H9 (cell line): ENCODE measurements at regions not wholly inside any gene's neighbourhood (a gene's known extent, or its start where the extent isn't known, plus 50 kb on each side); places are given as distances from the start of the nearest gene placed in this dataset.

Experiments used
- DNase-seq: peaks from one replicate; pipeline ENCODE4 v3.0.0-alpha.2; 2017
- H2AFZ ChIP-seq: one replicate; pipeline ENCODE4 v1.6.1; 2013; ENCODE audit warnings: mild to moderate bottlenecking, low read length, control low read depth, moderate library complexity
- H2AK5ac ChIP-seq: 2 replicates; pipeline ENCODE4 v1.6.1; 2013; ENCODE audit warnings: low read length, control low read depth, mixed read lengths; ENCODE audit not compliant: insufficient read length
- H2BK120ac ChIP-seq: one replicate; pipeline ENCODE4 v1.6.1; 2013; ENCODE audit warnings: low read depth, mild to moderate bottlenecking, low read length, control low read depth, inconsistent platforms; ENCODE audit not compliant: poor library complexity, severe bottlenecking
- H2BK12ac ChIP-seq: 2 replicates; pipeline ENCODE4 v1.6.1; 2013; ENCODE audit warnings: low read length, control low read depth, mixed read lengths, low read depth; ENCODE audit not compliant: insufficient read length
- H2BK15ac ChIP-seq: 2 replicates; pipeline ENCODE4 v1.6.1; 2013; ENCODE audit warnings: low read depth, low read length, control low read depth
- H2BK20ac ChIP-seq: one replicate; pipeline ENCODE4 v1.6.1; 2013; ENCODE audit warnings: low read depth, mild to moderate bottlenecking, low read length, control low read depth, inconsistent platforms; ENCODE audit not compliant: poor library complexity, severe bottlenecking
- H2BK5ac ChIP-seq: 2 replicates; pipeline ENCODE4 v1.6.1; 2013; ENCODE audit warnings: low read length, control low read depth, mixed read lengths; ENCODE audit not compliant: insufficient read length
- H3K14ac ChIP-seq: 2 replicates; pipeline ENCODE4 v1.6.1; 2013; ENCODE audit warnings: low read length, control low read depth; ENCODE audit not compliant: insufficient read depth
- H3K18ac ChIP-seq: 2 replicates; pipeline ENCODE4 v1.6.1; 2013; ENCODE audit warnings: low read depth, mild to moderate bottlenecking, mixed read lengths, low read length, control low read depth; ENCODE audit not compliant: insufficient read length
- H3K23ac ChIP-seq: 2 replicates; pipeline ENCODE4 v1.6.1; 2013; ENCODE audit warnings: low read length, control low read depth, mixed read lengths, low read depth; ENCODE audit not compliant: insufficient read length
- H3K23me2 ChIP-seq: 2 replicates; pipeline ENCODE4 v1.6.1; 2013; ENCODE audit warnings: low read depth, mild to moderate bottlenecking, mixed read lengths, low read length, control low read depth; ENCODE audit not compliant: insufficient read length, poor library complexity, severe bottlenecking
- H3K27ac ChIP-seq: 2 replicates; pipeline ENCODE4 v1.5.1; 2013; ENCODE audit warnings: low read length, control low read depth, mixed read lengths, low read depth; ENCODE audit not compliant: insufficient read length
- H3K27me3 ChIP-seq: 2 replicates; pipeline ENCODE4 v1.6.1; 2013; ENCODE audit warnings: low read length, control low read depth, inconsistent platforms; ENCODE audit not compliant: insufficient read depth
- H3K4ac ChIP-seq: 2 replicates; pipeline ENCODE4 v1.6.1; 2013; ENCODE audit warnings: low read depth, mild to moderate bottlenecking, control low read depth, inconsistent platforms, low read length, moderate library complexity
- H3K4me1 ChIP-seq: 2 replicates; pipeline ENCODE4 v1.6.1; 2013; ENCODE audit warnings: low read length, control low read depth, inconsistent platforms; ENCODE audit not compliant: insufficient read depth
- H3K4me2 ChIP-seq: 2 replicates; pipeline ENCODE4 v1.6.1; 2013; ENCODE audit warnings: low read length, control low read depth, mixed read lengths; ENCODE audit not compliant: insufficient read length, insufficient read depth
- H3K56ac ChIP-seq: 2 replicates; pipeline ENCODE4 v1.6.1; 2013; ENCODE audit warnings: low read depth, mild to moderate bottlenecking, mixed read lengths, low read length, control low read depth; ENCODE audit not compliant: insufficient read length
- H3K79me1 ChIP-seq: 2 replicates; pipeline ENCODE4 v1.6.1; 2013; ENCODE audit warnings: low read depth, mild to moderate bottlenecking, moderate library complexity, low read length, control low read depth, inconsistent platforms; ENCODE audit not compliant: insufficient read depth, poor library complexity, severe bottlenecking
- H3K79me2 ChIP-seq: 2 replicates; pipeline ENCODE4 v1.6.1; 2013; ENCODE audit warnings: low read length, control low read depth, inconsistent platforms; ENCODE audit not compliant: insufficient read depth
- H3K9ac ChIP-seq: 2 replicates; pipeline ENCODE4 v1.6.1; 2013; ENCODE audit warnings: low read length, control low read depth, mixed read lengths; ENCODE audit not compliant: insufficient read length; ENCODE audit errors: extremely low read depth
- H3K9me3 ChIP-seq: one replicate; pipeline ENCODE4 v1.6.1; 2013; ENCODE audit warnings: low read depth, low read length, inconsistent platforms; ENCODE audit not compliant: control insufficient read depth
- H3T11ph ChIP-seq: one replicate; pipeline ENCODE4 v1.6.1; 2013; ENCODE audit warnings: mild to moderate bottlenecking, low read length, control low read depth, inconsistent platforms
- H4K20me1 ChIP-seq: one replicate; pipeline ENCODE4 v1.6.1; 2013; ENCODE audit not compliant: control insufficient read depth, insufficient read length, insufficient read depth
- H4K5ac ChIP-seq: 2 replicates; pipeline ENCODE4 v1.6.1; 2013; ENCODE audit warnings: low read depth, mild to moderate bottlenecking, mixed read lengths, low read length, control low read depth; ENCODE audit not compliant: insufficient read length
- H4K8ac ChIP-seq: replicated peaks from 2 replicates; pipeline ENCODE4 v1.6.1; 2013; ENCODE audit warnings: low read length, control low read depth, mixed read lengths, low read depth; ENCODE audit not compliant: insufficient read length
- H4K91ac ChIP-seq: 2 replicates; pipeline ENCODE4 v1.6.1; 2013; ENCODE audit warnings: low read depth, mild to moderate bottlenecking, moderate library complexity, mixed read lengths, low read length, control low read depth; ENCODE audit not compliant: insufficient read length
- H3K27ac Mint-ChIP-seq, 3 experiments: 2 replicates in 2 of 3; 3 replicates in 1 of 3; pipeline ENCODE4 v1.8.0; 2020 to 2021; ENCODE audit warnings: mixed read lengths in 3 of 3, mild to moderate bottlenecking in 1 of 3, moderate library complexity in 1 of 3
- H3K27me3 Mint-ChIP-seq: 2 replicates; pipeline ENCODE4 v1.8.0; 2021; ENCODE audit warnings: low read depth, mild to moderate bottlenecking, moderate library complexity, mixed read lengths
- H3K36me3 Mint-ChIP-seq, 3 experiments: 2 replicates in 2 of 3; 3 replicates in 1 of 3; pipeline ENCODE4 v1.8.0; 2020 to 2021; ENCODE audit warnings: low read depth in 3 of 3, mixed read lengths in 3 of 3; ENCODE audit not compliant: insufficient read depth in 1 of 3
- H3K4me1 Mint-ChIP-seq, 2 experiments: 2 replicates each; pipeline ENCODE4 v1.8.0; 2020; ENCODE audit warnings: mixed read lengths in 2 of 2
- H3K4me3 Mint-ChIP-seq, 2 experiments: 2 replicates in 1 of 2; 3 replicates in 1 of 2; pipeline ENCODE4 v1.8.0; 2020 to 2021; ENCODE audit warnings: mild to moderate bottlenecking in 2 of 2, mixed read lengths in 2 of 2, moderate library complexity in 1 of 2
- H3K9me3 Mint-ChIP-seq, 2 experiments: 2 replicates in 1 of 2; 3 replicates in 1 of 2; pipeline ENCODE4 v1.8.0; 2020; ENCODE audit warnings: mild to moderate bottlenecking in 2 of 2, mixed read lengths in 2 of 2, moderate library complexity in 1 of 2
- WGBS: extraction: QIAGEN DNeasy Blood & Tissue Kit; methylation state at CpG from one replicate; pipeline ENCODE4 v1.1.7; 2013; ENCODE audit warnings: missing lambda C conversion rate, low lambda C conversion rate, mixed read lengths; ENCODE audit not compliant: insufficient read length; ENCODE audit errors: extremely low coverage; 5-methylcytosine and 5-hydroxymethylcytosine counted together
- TF ChIP-seq, protein P1 (sequence below): fragments of 200-600 bp; sonication (generic); conservative IDR thresholded peaks from 3 replicates; pipeline ENCODE4 v1.8.0; 2021; ENCODE audit warnings: antibody characterized with exemption, mild to moderate bottlenecking

DNA sequence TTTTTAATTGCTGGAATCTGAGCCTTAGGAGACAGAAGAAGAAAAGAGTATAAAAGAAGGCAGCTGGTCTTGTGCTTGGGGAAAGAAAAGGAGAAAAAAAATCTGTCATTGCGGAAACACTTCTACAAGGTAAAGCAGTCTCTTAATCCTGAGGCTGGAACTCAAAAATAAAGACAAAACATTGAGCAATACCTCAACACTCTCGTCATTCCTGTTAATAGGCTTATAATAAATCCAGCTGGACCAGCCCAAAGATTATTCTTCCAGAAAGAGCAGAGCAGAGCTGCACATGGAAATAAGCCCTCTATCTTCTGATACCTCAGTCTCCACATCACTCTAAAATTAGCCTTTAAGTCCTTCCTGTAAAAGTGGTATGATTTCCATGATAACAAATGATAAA, 62.0 kb upstream of the HIVEP1 start:
- Histone ChIP-seq H3K56ac (no peak overlapping the region), H3K23ac (no peak overlapping the region), H3K79me1 (no peaks in the 10 kb centered on the region), H3T11ph (no peak overlapping the region), H3K79me2 (no peaks in the 10 kb centered on the region), H4K8ac (no peak overlapping the region), H3K27ac (no peak overlapping the region), H2BK5ac (no peak overlapping the region), H2AK5ac (no peak overlapping the region), H2BK15ac (no peak overlapping the region), H2AFZ (no peak overlapping the region), H4K5ac (no peak overlapping the region), H3K4me2 (no peak overlapping the region), H3K18ac (no peak overlapping the region), H4K91ac (no peak overlapping the region), H3K14ac (no peak overlapping the region), H3K23me2 (no peaks in the 10 kb centered on the region), H3K4ac (no peak overlapping the region), H4K20me1 (no peaks in the 10 kb centered on the region), H2BK120ac (no peak overlapping the region), H3K9me3 (no peaks in the 10 kb centered on the region), H3K4me1 (no peaks in the 10 kb centered on the region), H3K27me3 (no peaks in the 10 kb centered on the region), H2BK20ac (no peak overlapping the region), H2BK12ac (no peak overlapping the region), H3K9ac (no peak overlapping the region)
- H3K9me3 Mint-ChIP-seq = no peaks in the 10 kb centered on the region
- no peak overlapping the region for H3K27ac Mint-ChIP-seq
- DNase-seq = no peak
- no peaks in the 10 kb centered on the region for H3K4me1 Mint-ChIP-seq
- H3K36me3 Mint-ChIP-seq = no peaks in the 10 kb centered on the region
- no CpG with 5 or more reads among the region's 2 CpGs for WGBS
- no peaks in the 10 kb centered on the region for H3K27me3 Mint-ChIP-seq
- TF ChIP-seq, protein P1, sequence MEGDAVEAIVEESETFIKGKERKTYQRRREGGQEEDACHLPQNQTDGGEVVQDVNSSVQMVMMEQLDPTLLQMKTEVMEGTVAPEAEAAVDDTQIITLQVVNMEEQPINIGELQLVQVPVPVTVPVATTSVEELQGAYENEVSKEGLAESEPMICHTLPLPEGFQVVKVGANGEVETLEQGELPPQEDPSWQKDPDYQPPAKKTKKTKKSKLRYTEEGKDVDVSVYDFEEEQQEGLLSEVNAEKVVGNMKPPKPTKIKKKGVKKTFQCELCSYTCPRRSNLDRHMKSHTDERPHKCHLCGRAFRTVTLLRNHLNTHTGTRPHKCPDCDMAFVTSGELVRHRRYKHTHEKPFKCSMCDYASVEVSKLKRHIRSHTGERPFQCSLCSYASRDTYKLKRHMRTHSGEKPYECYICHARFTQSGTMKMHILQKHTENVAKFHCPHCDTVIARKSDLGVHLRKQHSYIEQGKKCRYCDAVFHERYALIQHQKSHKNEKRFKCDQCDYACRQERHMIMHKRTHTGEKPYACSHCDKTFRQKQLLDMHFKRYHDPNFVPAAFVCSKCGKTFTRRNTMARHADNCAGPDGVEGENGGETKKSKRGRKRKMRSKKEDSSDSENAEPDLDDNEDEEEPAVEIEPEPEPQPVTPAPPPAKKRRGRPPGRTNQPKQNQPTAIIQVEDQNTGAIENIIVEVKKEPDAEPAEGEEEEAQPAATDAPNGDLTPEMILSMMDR = no peak
- H3K4me3 Mint-ChIP-seq = no peak overlapping the region
